ENCODE measurements at regions not wholly inside any gene's neighbourhood (a gene's known extent, or its start where the extent isn't known, plus 50 kb on each side); places are given as distances from the start of the nearest gene placed in this dataset.

DNA sequence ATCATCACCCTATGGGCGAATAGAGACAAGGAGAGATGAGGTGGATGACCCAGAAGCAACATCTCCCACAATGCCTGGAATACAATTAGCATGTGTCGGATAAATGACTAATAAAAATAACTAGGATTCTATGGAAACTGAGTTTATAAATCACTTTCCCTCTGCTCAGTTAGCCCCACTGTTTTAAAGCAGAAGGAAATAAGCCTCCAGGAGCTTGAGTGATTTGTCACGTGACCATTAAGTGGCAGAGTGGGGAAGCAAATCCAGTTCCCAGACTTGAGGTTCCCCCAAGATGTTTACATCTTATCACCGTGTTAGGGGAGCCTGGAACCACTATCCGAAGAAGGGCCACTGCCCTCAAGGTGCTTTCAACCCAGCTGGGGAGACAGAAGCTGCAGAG is 136.5 kb upstream of the CCND2 start:
- Histone ChIP-seq H3K79me2 (ENCODE audit: insufficient read depth, low read length) (no peaks in the 10 kb centered on the region), H4K20me1 (ENCODE audit: insufficient read depth, low read length) (no peaks in the 10 kb centered on the region), H3K27ac (ENCODE audit: extremely low read length, insufficient read depth, low read length) (no peak overlapping the region), H3K27me3 (ENCODE audit: control insufficient read depth in 1 of 2, insufficient read depth in 2 of 2, low read length in 2 of 2) (no peaks in the 10 kb centered on the region; a peak in 1 of 5 replicates), H2AFZ (ENCODE audit: low read length) (no peak overlapping the region), H3K9ac (ENCODE audit: insufficient read depth, low read depth, low read length) (no peak overlapping the region), H3K4me2 (ENCODE audit: low read depth, low read length) (no peak overlapping the region), H3K4me1 (ENCODE audit: insufficient read depth, low read length) (peaks cover 14% of the 10 kb centered on the region), H3K4me3 (replicated peaks in 1 of 3; ENCODE audit: insufficient read depth in 1 of 3, low read depth in 2 of 3, low read length in 3 of 3) (no peak overlapping the region), H3K36me3 (replicated peaks in 1 of 2; ENCODE audit: control insufficient read depth in 1 of 2, insufficient read depth in 2 of 2, low read length in 2 of 2) (no peaks in the 10 kb centered on the region), H3K9me3 (ENCODE audit: low read length) (no peaks in the 10 kb centered on the region)
- 48% methylated on average over 5 of the region's 5 CpGs for WGBS (ENCODE audit: low lambda C conversion rate)
- intact Hi-C loops (cut with micrococcal nuclease; ENCODE audit: unreplicated experiment), result no loop called here
- DNase-seq (ENCODE audit: low spot score), result no peak
- no TSS peak for BruUV-seq (replicated peaks)
- ATAC-seq, result no peak
- no peak for FAIRE-seq
- CTCF ChIA-PET (ENCODE audit: low intra/inter-chr PET ratio, low total read pairs), result no interaction called here
- POLR2A ChIA-PET, result no interaction called here
- in situ Hi-C loops (cut with HindIII; ENCODE audit: extremely low pct_ligation_motif_present, low pct_unique_long_range_greater_than_20kb), result no loop called here
- peak; percentile 61; the same call in 1 of the 2 replicates for TF ChIP-seq RAD51 (IDR thresholded peaks at IDR 0.05; ENCODE audit: borderline replicate concordance)
- TF ChIP-seq, protein P1, sequence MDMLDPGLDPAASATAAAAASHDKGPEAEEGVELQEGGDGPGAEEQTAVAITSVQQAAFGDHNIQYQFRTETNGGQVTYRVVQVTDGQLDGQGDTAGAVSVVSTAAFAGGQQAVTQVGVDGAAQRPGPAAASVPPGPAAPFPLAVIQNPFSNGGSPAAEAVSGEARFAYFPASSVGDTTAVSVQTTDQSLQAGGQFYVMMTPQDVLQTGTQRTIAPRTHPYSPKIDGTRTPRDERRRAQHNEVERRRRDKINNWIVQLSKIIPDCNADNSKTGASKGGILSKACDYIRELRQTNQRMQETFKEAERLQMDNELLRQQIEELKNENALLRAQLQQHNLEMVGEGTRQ (IDR thresholded peaks at IDR 0.05; ENCODE audit: low read depth, low read length), result peak; percentile 51; the same call in 1 of the 2 replicates
- TF ChIP-seq, protein P1 (CRISPR knock-in tag; IDR thresholded peaks at IDR 0.05; ENCODE audit: borderline replicate concordance), result no peak
- TF ChIP-seq TEAD2 (CRISPR knock-in tag; IDR thresholded peaks at IDR 0.05), result no peak

DNA sequence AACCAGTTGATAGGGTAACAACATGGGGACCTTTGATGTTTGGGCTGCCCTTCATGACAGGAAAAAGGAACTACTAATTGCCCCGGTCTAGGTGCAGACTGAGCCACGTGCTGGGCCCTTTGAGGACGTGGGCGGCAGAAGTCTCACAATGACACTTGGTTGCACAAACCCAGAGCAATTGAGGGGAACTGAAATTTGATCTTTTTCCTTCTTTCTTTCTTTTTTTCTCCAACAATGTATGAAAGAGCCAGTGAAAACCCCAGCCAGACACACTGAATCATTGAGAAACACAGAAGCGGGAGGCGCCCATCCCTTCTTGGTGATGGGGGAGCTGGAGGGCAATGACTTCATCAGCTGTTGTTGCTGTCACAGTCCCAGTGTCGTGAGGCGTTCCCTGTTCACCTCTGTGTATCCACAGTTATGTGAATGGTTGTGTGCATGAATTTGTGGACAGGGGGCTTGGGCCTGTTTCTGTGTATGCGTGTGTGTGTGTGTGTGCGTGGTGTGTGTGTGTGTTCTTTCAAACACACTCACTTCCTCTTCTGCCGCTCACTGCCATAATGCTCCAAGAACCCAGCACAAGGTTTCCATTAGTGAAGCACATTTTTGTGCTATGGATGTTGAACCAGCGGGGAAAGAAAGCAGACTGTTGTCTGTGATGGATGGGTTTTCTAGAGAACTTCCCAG is 137.5 kb upstream of the CCND2 start:
- Histone ChIP-seq H3K9ac (ENCODE audit: insufficient read depth, low read depth, low read length) (no peak overlapping the region), H3K4me3 (replicated peaks in 1 of 3; ENCODE audit: insufficient read depth in 1 of 3, low read depth in 2 of 3, low read length in 3 of 3) (no peak overlapping the region), H3K79me2 (ENCODE audit: insufficient read depth, low read length) (no peaks in the 10 kb centered on the region), H3K36me3 (replicated peaks in 1 of 2; ENCODE audit: control insufficient read depth in 1 of 2, insufficient read depth in 2 of 2, low read length in 2 of 2) (no peaks in the 10 kb centered on the region), H3K27me3 (ENCODE audit: control insufficient read depth in 1 of 2, insufficient read depth in 2 of 2, low read length in 2 of 2) (no peaks in the 10 kb centered on the region; a peak in 1 of 5 replicates), H3K27ac (ENCODE audit: extremely low read length, insufficient read depth, low read length) (no peak overlapping the region), H3K9me3 (ENCODE audit: low read length) (no peaks in the 10 kb centered on the region), H3K4me1 (ENCODE audit: insufficient read depth, low read length) (peaks cover 7% of the 10 kb centered on the region), H2AFZ (ENCODE audit: low read length) (no peak overlapping the region), H3K4me2 (ENCODE audit: low read depth, low read length) (no peak overlapping the region), H4K20me1 (ENCODE audit: insufficient read depth, low read length) (no peaks in the 10 kb centered on the region)
- in situ Hi-C loops (cut with HindIII; ENCODE audit: extremely low pct_ligation_motif_present, low pct_unique_long_range_greater_than_20kb) (no loop called here), intact Hi-C loops (cut with micrococcal nuclease; ENCODE audit: unreplicated experiment) (no loop called here)
- WGBS (ENCODE audit: low lambda C conversion rate), result 54% methylated on average over 12 of the region's 12 CpGs
- DNase-seq (ENCODE audit: low spot score) (no peak), FAIRE-seq (no peak), ATAC-seq (no peak)
- ChIA-PET CTCF (ENCODE audit: low intra/inter-chr PET ratio, low total read pairs) (no interaction called here), POLR2A (no interaction called here)
- BruUV-seq (replicated peaks), result no TSS peak
- TF ChIP-seq ZNF547 (CRISPR knock-in tag; IDR thresholded peaks at IDR 0.05) (no peak), PHB2 (IDR thresholded peaks at IDR 0.05; ENCODE audit: partially characterized antibody) (no peak), KDM3A (CRISPR knock-in tag; IDR thresholded peaks at IDR 0.05; ENCODE audit: low read depth) (no peak), ARHGAP35 (CRISPR knock-in tag; IDR thresholded peaks at IDR 0.05; ENCODE audit: borderline replicate concordance) (no peak), RXRA (CRISPR knock-in tag; IDR thresholded peaks at IDR 0.05) (no peak), ZNF383 (CRISPR knock-in tag; IDR thresholded peaks at IDR 0.05; ENCODE audit: borderline replicate concordance) (no peak), KAT8 (CRISPR knock-in tag; IDR thresholded peaks at IDR 0.05) (no peak), CBX2 (IDR thresholded peaks at IDR 0.05; ENCODE audit: low read depth, low read length) (no peak), CBX2 (CRISPR knock-in tag; IDR thresholded peaks at IDR 0.05; ENCODE audit: low read depth) (no peak)
- TF ChIP-seq, protein P2, sequence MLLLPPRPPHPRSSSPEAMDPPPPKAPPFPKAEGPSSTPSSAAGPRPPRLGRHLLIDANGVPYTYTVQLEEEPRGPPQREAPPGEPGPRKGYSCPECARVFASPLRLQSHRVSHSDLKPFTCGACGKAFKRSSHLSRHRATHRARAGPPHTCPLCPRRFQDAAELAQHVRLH (CRISPR knock-in tag; IDR thresholded peaks at IDR 0.05; ENCODE audit: borderline replicate concordance, low read depth), result no peak
- TF ChIP-seq, protein P3, sequence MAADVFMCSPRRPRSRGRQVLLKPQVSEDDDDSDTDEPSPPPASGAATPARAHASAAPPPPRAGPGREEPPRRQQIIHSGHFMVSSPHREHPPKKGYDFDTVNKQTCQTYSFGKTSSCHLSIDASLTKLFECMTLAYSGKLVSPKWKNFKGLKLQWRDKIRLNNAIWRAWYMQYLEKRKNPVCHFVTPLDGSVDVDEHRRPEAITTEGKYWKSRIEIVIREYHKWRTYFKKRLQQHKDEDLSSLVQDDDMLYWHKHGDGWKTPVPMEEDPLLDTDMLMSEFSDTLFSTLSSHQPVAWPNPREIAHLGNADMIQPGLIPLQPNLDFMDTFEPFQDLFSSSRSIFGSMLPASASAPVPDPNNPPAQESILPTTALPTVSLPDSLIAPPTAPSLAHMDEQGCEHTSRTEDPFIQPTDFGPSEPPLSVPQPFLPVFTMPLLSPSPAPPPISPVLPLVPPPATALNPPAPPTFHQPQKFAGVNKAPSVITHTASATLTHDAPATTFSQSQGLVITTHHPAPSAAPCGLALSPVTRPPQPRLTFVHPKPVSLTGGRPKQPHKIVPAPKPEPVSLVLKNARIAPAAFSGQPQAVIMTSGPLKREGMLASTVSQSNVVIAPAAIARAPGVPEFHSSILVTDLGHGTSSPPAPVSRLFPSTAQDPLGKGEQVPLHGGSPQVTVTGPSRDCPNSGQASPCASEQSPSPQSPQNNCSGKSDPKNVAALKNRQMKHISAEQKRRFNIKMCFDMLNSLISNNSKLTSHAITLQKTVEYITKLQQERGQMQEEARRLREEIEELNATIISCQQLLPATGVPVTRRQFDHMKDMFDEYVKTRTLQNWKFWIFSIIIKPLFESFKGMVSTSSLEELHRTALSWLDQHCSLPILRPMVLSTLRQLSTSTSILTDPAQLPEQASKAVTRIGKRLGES (CRISPR knock-in tag; IDR thresholded peaks at IDR 0.05; ENCODE audit: borderline replicate concordance), result no peak
